ENCODE measurements at regions not wholly inside any gene's neighbourhood (a gene's known extent, or its start where the extent isn't known, plus 50 kb on each side); places are given as distances from the start of the nearest gene placed in this dataset.

DNA sequence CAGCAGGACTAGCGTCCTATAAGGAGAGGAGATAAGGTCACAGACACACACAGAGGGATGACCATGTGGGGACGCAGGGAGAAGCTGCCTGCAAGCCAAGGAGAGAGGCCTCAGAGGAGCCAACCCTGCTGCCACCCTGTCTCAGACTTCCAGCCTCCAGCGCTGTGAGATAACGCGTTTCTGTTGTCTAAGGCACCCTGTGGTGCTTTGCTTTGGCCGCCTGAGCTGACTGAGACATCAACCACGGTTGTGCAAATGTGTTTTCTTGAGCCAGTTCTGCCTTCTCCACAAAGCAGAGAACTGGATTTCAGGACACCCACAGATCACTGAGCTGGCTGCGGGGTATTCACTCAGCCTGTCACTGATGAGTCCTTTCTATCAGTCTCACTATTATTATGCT lies 149.1 kb downstream of the NXNL2 start:
- TF ChIP-seq RAD21 (IDR thresholded peaks at IDR 0.05) (no peak), TAF1 (conservative IDR thresholded peaks at IDR 0.05) (no peak), GABPA (IDR thresholded peaks at IDR 0.05 in 1 of 2, conservative IDR thresholded peaks at IDR 0.05 in 1 of 2) (no peak), YY1 (IDR thresholded peaks at IDR 0.05) (no peak), JUND (IDR thresholded peaks at IDR 0.05) (no peak), EGR1 (IDR thresholded peaks at IDR 0.05; ENCODE audit: low read depth in 2 of 2) (no peak)
- TF ChIP-seq, protein P1, sequence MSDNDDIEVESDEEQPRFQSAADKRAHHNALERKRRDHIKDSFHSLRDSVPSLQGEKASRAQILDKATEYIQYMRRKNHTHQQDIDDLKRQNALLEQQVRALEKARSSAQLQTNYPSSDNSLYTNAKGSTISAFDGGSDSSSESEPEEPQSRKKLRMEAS (IDR thresholded peaks at IDR 0.05) = no peak
- TF ChIP-seq, protein P2, sequence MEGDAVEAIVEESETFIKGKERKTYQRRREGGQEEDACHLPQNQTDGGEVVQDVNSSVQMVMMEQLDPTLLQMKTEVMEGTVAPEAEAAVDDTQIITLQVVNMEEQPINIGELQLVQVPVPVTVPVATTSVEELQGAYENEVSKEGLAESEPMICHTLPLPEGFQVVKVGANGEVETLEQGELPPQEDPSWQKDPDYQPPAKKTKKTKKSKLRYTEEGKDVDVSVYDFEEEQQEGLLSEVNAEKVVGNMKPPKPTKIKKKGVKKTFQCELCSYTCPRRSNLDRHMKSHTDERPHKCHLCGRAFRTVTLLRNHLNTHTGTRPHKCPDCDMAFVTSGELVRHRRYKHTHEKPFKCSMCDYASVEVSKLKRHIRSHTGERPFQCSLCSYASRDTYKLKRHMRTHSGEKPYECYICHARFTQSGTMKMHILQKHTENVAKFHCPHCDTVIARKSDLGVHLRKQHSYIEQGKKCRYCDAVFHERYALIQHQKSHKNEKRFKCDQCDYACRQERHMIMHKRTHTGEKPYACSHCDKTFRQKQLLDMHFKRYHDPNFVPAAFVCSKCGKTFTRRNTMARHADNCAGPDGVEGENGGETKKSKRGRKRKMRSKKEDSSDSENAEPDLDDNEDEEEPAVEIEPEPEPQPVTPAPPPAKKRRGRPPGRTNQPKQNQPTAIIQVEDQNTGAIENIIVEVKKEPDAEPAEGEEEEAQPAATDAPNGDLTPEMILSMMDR (IDR thresholded peaks at IDR 0.05; ENCODE audit: low read depth, low read length, missing input control) = no peak
- TF ChIP-seq, protein P3, sequence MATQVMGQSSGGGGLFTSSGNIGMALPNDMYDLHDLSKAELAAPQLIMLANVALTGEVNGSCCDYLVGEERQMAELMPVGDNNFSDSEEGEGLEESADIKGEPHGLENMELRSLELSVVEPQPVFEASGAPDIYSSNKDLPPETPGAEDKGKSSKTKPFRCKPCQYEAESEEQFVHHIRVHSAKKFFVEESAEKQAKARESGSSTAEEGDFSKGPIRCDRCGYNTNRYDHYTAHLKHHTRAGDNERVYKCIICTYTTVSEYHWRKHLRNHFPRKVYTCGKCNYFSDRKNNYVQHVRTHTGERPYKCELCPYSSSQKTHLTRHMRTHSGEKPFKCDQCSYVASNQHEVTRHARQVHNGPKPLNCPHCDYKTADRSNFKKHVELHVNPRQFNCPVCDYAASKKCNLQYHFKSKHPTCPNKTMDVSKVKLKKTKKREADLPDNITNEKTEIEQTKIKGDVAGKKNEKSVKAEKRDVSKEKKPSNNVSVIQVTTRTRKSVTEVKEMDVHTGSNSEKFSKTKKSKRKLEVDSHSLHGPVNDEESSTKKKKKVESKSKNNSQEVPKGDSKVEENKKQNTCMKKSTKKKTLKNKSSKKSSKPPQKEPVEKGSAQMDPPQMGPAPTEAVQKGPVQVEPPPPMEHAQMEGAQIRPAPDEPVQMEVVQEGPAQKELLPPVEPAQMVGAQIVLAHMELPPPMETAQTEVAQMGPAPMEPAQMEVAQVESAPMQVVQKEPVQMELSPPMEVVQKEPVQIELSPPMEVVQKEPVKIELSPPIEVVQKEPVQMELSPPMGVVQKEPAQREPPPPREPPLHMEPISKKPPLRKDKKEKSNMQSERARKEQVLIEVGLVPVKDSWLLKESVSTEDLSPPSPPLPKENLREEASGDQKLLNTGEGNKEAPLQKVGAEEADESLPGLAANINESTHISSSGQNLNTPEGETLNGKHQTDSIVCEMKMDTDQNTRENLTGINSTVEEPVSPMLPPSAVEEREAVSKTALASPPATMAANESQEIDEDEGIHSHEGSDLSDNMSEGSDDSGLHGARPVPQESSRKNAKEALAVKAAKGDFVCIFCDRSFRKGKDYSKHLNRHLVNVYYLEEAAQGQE (IDR thresholded peaks at IDR 0.05) = no peak

Measured in liver (tissue), 3 donors.